H9 (cell line): ENCODE measurements at regions not wholly inside any gene's neighbourhood (a gene's known extent, or its start where the extent isn't known, plus 50 kb on each side); places are given as distances from the start of the nearest gene placed in this dataset.

ENCODE experiments used
- DNase-seq: peaks from one replicate; pipeline ENCODE4 v3.0.0-alpha.2; 2017
- H2AFZ ChIP-seq: one replicate; pipeline ENCODE4 v1.6.1; 2013; ENCODE audit warnings: mild to moderate bottlenecking, low read length, control low read depth, moderate library complexity
- H2AK5ac ChIP-seq: 2 replicates; pipeline ENCODE4 v1.6.1; 2013; ENCODE audit warnings: low read length, control low read depth, mixed read lengths; ENCODE audit not compliant: insufficient read length
- H2BK120ac ChIP-seq: one replicate; pipeline ENCODE4 v1.6.1; 2013; ENCODE audit warnings: low read depth, mild to moderate bottlenecking, low read length, control low read depth, inconsistent platforms; ENCODE audit not compliant: poor library complexity, severe bottlenecking
- H2BK12ac ChIP-seq: 2 replicates; pipeline ENCODE4 v1.6.1; 2013; ENCODE audit warnings: low read length, control low read depth, mixed read lengths, low read depth; ENCODE audit not compliant: insufficient read length
- H2BK15ac ChIP-seq: 2 replicates; pipeline ENCODE4 v1.6.1; 2013; ENCODE audit warnings: low read depth, low read length, control low read depth
- H2BK20ac ChIP-seq: one replicate; pipeline ENCODE4 v1.6.1; 2013; ENCODE audit warnings: low read depth, mild to moderate bottlenecking, low read length, control low read depth, inconsistent platforms; ENCODE audit not compliant: poor library complexity, severe bottlenecking
- H2BK5ac ChIP-seq: 2 replicates; pipeline ENCODE4 v1.6.1; 2013; ENCODE audit warnings: low read length, control low read depth, mixed read lengths; ENCODE audit not compliant: insufficient read length
- H3K14ac ChIP-seq: 2 replicates; pipeline ENCODE4 v1.6.1; 2013; ENCODE audit warnings: low read length, control low read depth; ENCODE audit not compliant: insufficient read depth
- H3K18ac ChIP-seq: 2 replicates; pipeline ENCODE4 v1.6.1; 2013; ENCODE audit warnings: low read depth, mild to moderate bottlenecking, mixed read lengths, low read length, control low read depth; ENCODE audit not compliant: insufficient read length
- H3K23ac ChIP-seq: 2 replicates; pipeline ENCODE4 v1.6.1; 2013; ENCODE audit warnings: low read length, control low read depth, mixed read lengths, low read depth; ENCODE audit not compliant: insufficient read length
- H3K23me2 ChIP-seq: 2 replicates; pipeline ENCODE4 v1.6.1; 2013; ENCODE audit warnings: low read depth, mild to moderate bottlenecking, mixed read lengths, low read length, control low read depth; ENCODE audit not compliant: insufficient read length, poor library complexity, severe bottlenecking
- H3K27ac ChIP-seq: 2 replicates; pipeline ENCODE4 v1.5.1; 2013; ENCODE audit warnings: low read length, control low read depth, mixed read lengths, low read depth; ENCODE audit not compliant: insufficient read length
- H3K27me3 ChIP-seq: 2 replicates; pipeline ENCODE4 v1.6.1; 2013; ENCODE audit warnings: low read length, control low read depth, inconsistent platforms; ENCODE audit not compliant: insufficient read depth
- H3K4ac ChIP-seq: 2 replicates; pipeline ENCODE4 v1.6.1; 2013; ENCODE audit warnings: low read depth, mild to moderate bottlenecking, control low read depth, inconsistent platforms, low read length, moderate library complexity
- H3K4me1 ChIP-seq: 2 replicates; pipeline ENCODE4 v1.6.1; 2013; ENCODE audit warnings: low read length, control low read depth, inconsistent platforms; ENCODE audit not compliant: insufficient read depth
- H3K4me2 ChIP-seq: 2 replicates; pipeline ENCODE4 v1.6.1; 2013; ENCODE audit warnings: low read length, control low read depth, mixed read lengths; ENCODE audit not compliant: insufficient read length, insufficient read depth
- H3K56ac ChIP-seq: 2 replicates; pipeline ENCODE4 v1.6.1; 2013; ENCODE audit warnings: low read depth, mild to moderate bottlenecking, mixed read lengths, low read length, control low read depth; ENCODE audit not compliant: insufficient read length
- H3K79me1 ChIP-seq: 2 replicates; pipeline ENCODE4 v1.6.1; 2013; ENCODE audit warnings: low read depth, mild to moderate bottlenecking, moderate library complexity, low read length, control low read depth, inconsistent platforms; ENCODE audit not compliant: insufficient read depth, poor library complexity, severe bottlenecking
- H3K79me2 ChIP-seq: 2 replicates; pipeline ENCODE4 v1.6.1; 2013; ENCODE audit warnings: low read length, control low read depth, inconsistent platforms; ENCODE audit not compliant: insufficient read depth
- H3K9ac ChIP-seq: 2 replicates; pipeline ENCODE4 v1.6.1; 2013; ENCODE audit warnings: low read length, control low read depth, mixed read lengths; ENCODE audit not compliant: insufficient read length; ENCODE audit errors: extremely low read depth
- H3K9me3 ChIP-seq: one replicate; pipeline ENCODE4 v1.6.1; 2013; ENCODE audit warnings: low read depth, low read length, inconsistent platforms; ENCODE audit not compliant: control insufficient read depth
- H3T11ph ChIP-seq: one replicate; pipeline ENCODE4 v1.6.1; 2013; ENCODE audit warnings: mild to moderate bottlenecking, low read length, control low read depth, inconsistent platforms
- H4K20me1 ChIP-seq: one replicate; pipeline ENCODE4 v1.6.1; 2013; ENCODE audit not compliant: control insufficient read depth, insufficient read length, insufficient read depth
- H4K5ac ChIP-seq: 2 replicates; pipeline ENCODE4 v1.6.1; 2013; ENCODE audit warnings: low read depth, mild to moderate bottlenecking, mixed read lengths, low read length, control low read depth; ENCODE audit not compliant: insufficient read length
- H4K8ac ChIP-seq: replicated peaks from 2 replicates; pipeline ENCODE4 v1.6.1; 2013; ENCODE audit warnings: low read length, control low read depth, mixed read lengths, low read depth; ENCODE audit not compliant: insufficient read length
- H4K91ac ChIP-seq: 2 replicates; pipeline ENCODE4 v1.6.1; 2013; ENCODE audit warnings: low read depth, mild to moderate bottlenecking, moderate library complexity, mixed read lengths, low read length, control low read depth; ENCODE audit not compliant: insufficient read length
- H3K27ac Mint-ChIP-seq, 3 experiments: 2 replicates in 2 of 3; 3 replicates in 1 of 3; pipeline ENCODE4 v1.8.0; 2020 to 2021; ENCODE audit warnings: mixed read lengths in 3 of 3, mild to moderate bottlenecking in 1 of 3, moderate library complexity in 1 of 3
- H3K27me3 Mint-ChIP-seq: 2 replicates; pipeline ENCODE4 v1.8.0; 2021; ENCODE audit warnings: low read depth, mild to moderate bottlenecking, moderate library complexity, mixed read lengths
- H3K36me3 Mint-ChIP-seq, 3 experiments: 2 replicates in 2 of 3; 3 replicates in 1 of 3; pipeline ENCODE4 v1.8.0; 2020 to 2021; ENCODE audit warnings: low read depth in 3 of 3, mixed read lengths in 3 of 3; ENCODE audit not compliant: insufficient read depth in 1 of 3
- H3K4me1 Mint-ChIP-seq, 2 experiments: 2 replicates each; pipeline ENCODE4 v1.8.0; 2020; ENCODE audit warnings: mixed read lengths in 2 of 2
- H3K4me3 Mint-ChIP-seq, 2 experiments: 2 replicates in 1 of 2; 3 replicates in 1 of 2; pipeline ENCODE4 v1.8.0; 2020 to 2021; ENCODE audit warnings: mild to moderate bottlenecking in 2 of 2, mixed read lengths in 2 of 2, moderate library complexity in 1 of 2
- H3K9me3 Mint-ChIP-seq, 2 experiments: 2 replicates in 1 of 2; 3 replicates in 1 of 2; pipeline ENCODE4 v1.8.0; 2020; ENCODE audit warnings: mild to moderate bottlenecking in 2 of 2, mixed read lengths in 2 of 2, moderate library complexity in 1 of 2
- CTCF ChIP-seq: fragments of 200-600 bp; sonication (generic); conservative IDR thresholded peaks from 3 replicates; pipeline ENCODE4 v1.8.0; 2021; ENCODE audit warnings: antibody characterized with exemption, mild to moderate bottlenecking

- Mint-ChIP-seq H3K4me3 (no peak overlapping the region), H3K36me3 (no peaks in the 10 kb centered on the region), H3K4me1 (no peaks in the 10 kb centered on the region), H3K27me3 (no peaks in the 10 kb centered on the region; the same call in 1 of the 2 replicates), H3K27ac (no peak overlapping the region), H3K9me3 (peaks cover 0 to 5% of the 10 kb centered on the region in 2 experiments; a peak in 2 of 5 replicates)
- Histone ChIP-seq H2BK5ac (no peak overlapping the region), H3K23me2 (no peaks in the 10 kb centered on the region), H4K91ac (no peak overlapping the region), H3K4ac (no peak overlapping the region), H2AFZ (no peak overlapping the region), H2AK5ac (no peak overlapping the region), H3K4me1 (no peaks in the 10 kb centered on the region), H3K23ac (no peak overlapping the region), H3K9ac (no peak overlapping the region), H3K14ac (no peak overlapping the region), H3K79me1 (no peaks in the 10 kb centered on the region), H2BK15ac (no peak overlapping the region), H3T11ph (no peak overlapping the region), H2BK120ac (no peak overlapping the region), H2BK20ac (no peak overlapping the region), H3K18ac (no peak overlapping the region), H3K4me2 (no peak overlapping the region), H3K56ac (no peak overlapping the region), H3K79me2 (no peaks in the 10 kb centered on the region), H4K20me1 (no peaks in the 10 kb centered on the region), H4K5ac (no peak overlapping the region), H3K27ac (no peak overlapping the region), H2BK12ac (no peak overlapping the region), H3K27me3 (no peaks in the 10 kb centered on the region), H4K8ac (no peak overlapping the region), H3K9me3 (no peaks in the 10 kb centered on the region)
- DNase-seq, result no peak
- no peak for TF ChIP-seq CTCF
Measured at GRCh38 chr21:20463362-20463761, 534.8 kb upstream of the NCAM2 start.
